Esophagus muscularis mucosa (tissue), 3 donors: ENCODE measurements at regions not wholly inside any gene's neighbourhood (a gene's known extent, or its start where the extent isn't known, plus 50 kb on each side); places are given as distances from the start of the nearest gene placed in this dataset.

Experiments used
- CTCF ChIP-seq, 3 experiments: fragments of 200-600 bp in 2 of 3; fragments of 450-650 bp in 1 of 3; sonication (generic) in 2 of 3; IDR thresholded peaks; one replicate each; pipeline ENCODE4 v1.5.1; 2017 to 2019; ENCODE audit warnings: antibody characterized with exemption in 3 of 3, mild to moderate bottlenecking in 2 of 3, moderate library complexity in 1 of 3
- POLR2A ChIP-seq: fragments of 450-650 bp; IDR thresholded peaks from one replicate; pipeline ENCODE4 v1.6.1; 2017; ENCODE audit warnings: antibody characterized with exemption, moderate library complexity, mild to moderate bottlenecking, low read depth

GRCh38 chr2:120568975-120569268 is 166.7 kb upstream of the GLI2 start:
- TF ChIP-seq POLR2A: no peak
- TF ChIP-seq CTCF (IDR thresholded peaks at IDR 0.05): no peak
